Type B pancreatic cell (in vitro differentiated cells): ENCODE measurements at regions not wholly inside any gene's neighbourhood (a gene's known extent, or its start where the extent isn't known, plus 50 kb on each side); places are given as distances from the start of the nearest gene placed in this dataset.

Experiments used
- DNase-seq: peaks from one replicate; pipeline ENCODE4 v3.0.0; 2021; ENCODE audit warnings: mixed read lengths; ENCODE audit not compliant: unreplicated experiment; ENCODE audit errors: extremely low spot score
- H3K27ac Mint-ChIP-seq: 2 replicates; pipeline ENCODE4 v1.8.0; 2021; ENCODE audit warnings: mild to moderate bottlenecking, mixed read lengths
- H3K27me3 Mint-ChIP-seq: 2 replicates; pipeline ENCODE4 v1.8.0; 2021; ENCODE audit warnings: mixed read lengths
- H3K36me3 Mint-ChIP-seq: 2 replicates; pipeline ENCODE4 v1.8.0; 2021; ENCODE audit warnings: mixed read lengths
- H3K4me1 Mint-ChIP-seq: one replicate; pipeline ENCODE4 v1.8.0; 2021; ENCODE audit warnings: mixed read lengths; ENCODE audit not compliant: unreplicated experiment
- H3K4me3 Mint-ChIP-seq: 2 replicates; pipeline ENCODE4 v1.8.0; 2021; ENCODE audit warnings: mild to moderate bottlenecking, mixed read lengths
- H3K9me3 Mint-ChIP-seq: 2 replicates; pipeline ENCODE4 v1.8.0; 2021; ENCODE audit warnings: mixed read lengths
- TF ChIP-seq, protein P1 (sequence below): fragments of 200-600 bp; sonication (generic); conservative IDR thresholded peaks from 2 replicates; pipeline ENCODE4 v1.5.0; 2021; ENCODE audit warnings: antibody characterized with exemption, mild to moderate bottlenecking

DNA sequence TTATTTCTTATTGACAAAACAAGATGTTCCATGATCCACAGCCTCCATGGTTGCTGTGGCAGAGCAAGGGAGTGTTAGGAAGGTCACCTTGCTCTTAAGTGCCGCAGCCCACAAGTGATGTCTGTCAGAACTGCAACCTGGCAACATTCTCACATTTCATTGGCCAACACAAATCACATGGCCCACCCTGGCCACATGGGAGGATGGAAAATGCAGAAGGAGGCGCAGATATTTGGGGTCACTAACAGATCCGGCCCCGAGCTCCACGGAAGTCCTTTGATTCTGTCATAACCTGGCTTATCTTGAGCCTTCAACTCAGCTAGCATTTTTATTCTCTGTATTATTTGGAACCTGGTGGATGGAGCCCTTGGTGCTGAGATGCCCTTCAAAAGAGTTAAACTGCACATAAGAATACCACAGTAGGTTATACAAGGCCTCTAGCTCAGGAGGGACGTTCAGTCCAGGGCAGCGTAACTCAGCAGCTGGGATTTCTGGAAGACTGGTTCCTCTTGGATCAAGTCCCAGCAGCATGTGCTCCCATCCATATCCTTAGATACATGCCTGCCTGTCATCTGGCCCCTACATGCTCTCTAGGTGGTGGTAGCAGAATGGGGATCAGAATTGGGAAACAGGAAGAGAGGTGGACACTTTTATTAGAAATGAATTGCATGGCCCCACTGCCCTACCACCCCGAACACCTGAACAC lies 508.1 kb downstream of the HAPSTR1 start:
- no peak for DNase-seq
- Mint-ChIP-seq H3K9me3 (no peaks in the 10 kb centered on the region), H3K4me1 (no peaks in the 10 kb centered on the region), H3K36me3 (no peaks in the 10 kb centered on the region), H3K27ac (no peak overlapping the region), H3K27me3 (no peaks in the 10 kb centered on the region), H3K4me3 (no peak overlapping the region)
- TF ChIP-seq, protein P1, sequence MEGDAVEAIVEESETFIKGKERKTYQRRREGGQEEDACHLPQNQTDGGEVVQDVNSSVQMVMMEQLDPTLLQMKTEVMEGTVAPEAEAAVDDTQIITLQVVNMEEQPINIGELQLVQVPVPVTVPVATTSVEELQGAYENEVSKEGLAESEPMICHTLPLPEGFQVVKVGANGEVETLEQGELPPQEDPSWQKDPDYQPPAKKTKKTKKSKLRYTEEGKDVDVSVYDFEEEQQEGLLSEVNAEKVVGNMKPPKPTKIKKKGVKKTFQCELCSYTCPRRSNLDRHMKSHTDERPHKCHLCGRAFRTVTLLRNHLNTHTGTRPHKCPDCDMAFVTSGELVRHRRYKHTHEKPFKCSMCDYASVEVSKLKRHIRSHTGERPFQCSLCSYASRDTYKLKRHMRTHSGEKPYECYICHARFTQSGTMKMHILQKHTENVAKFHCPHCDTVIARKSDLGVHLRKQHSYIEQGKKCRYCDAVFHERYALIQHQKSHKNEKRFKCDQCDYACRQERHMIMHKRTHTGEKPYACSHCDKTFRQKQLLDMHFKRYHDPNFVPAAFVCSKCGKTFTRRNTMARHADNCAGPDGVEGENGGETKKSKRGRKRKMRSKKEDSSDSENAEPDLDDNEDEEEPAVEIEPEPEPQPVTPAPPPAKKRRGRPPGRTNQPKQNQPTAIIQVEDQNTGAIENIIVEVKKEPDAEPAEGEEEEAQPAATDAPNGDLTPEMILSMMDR, result no peak

DNA sequence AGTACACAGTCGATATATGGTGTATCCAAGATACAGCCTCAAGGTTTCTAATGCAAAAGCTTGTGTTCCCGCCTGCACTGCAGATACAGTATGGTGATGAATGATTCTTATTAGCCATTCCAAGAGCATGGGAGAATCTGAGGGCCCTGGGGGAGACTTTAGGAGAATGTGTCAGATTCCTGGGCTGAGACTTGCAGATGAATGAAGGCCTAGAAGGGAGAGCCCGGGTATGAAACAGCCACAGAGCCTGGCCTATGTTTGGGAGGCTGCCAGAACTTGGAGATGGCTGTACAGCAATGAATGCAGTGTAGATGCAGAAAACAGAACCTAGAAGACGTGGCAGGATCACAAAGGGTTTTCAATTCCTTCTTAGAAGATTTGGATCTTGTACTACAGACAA lies 510.7 kb downstream of the HAPSTR1 start:
- H3K4me3 Mint-ChIP-seq, result no peak overlapping the region
- H3K36me3 Mint-ChIP-seq, result no peaks in the 10 kb centered on the region
- DNase-seq, result no peak
- TF ChIP-seq, protein P1, result no peak
- H3K27me3 Mint-ChIP-seq, result no peaks in the 10 kb centered on the region
- H3K27ac Mint-ChIP-seq, result no peak overlapping the region
- H3K4me1 Mint-ChIP-seq, result no peaks in the 10 kb centered on the region
- H3K9me3 Mint-ChIP-seq, result no peaks in the 10 kb centered on the region

DNA sequence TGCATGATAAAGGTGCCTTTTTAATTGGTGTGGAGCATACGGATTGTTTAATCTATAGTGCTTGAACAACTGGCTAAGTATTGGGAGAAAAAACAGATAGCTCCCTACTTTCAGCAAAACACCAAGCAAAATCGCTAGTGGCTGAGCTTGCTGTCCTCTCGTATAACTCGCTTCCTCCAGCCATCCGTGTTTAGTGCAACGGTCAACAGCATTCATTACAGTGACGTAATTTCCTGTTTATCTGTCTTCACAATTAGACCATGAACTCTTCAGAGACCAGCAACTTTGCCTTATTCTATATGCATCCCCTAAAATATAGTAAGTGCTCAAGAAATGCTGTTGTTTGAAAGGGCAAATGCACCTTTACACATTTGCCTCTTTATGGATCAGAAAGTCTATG lies 511.9 kb downstream of the HAPSTR1 start:
- TF ChIP-seq, protein P1, result no peak
- Mint-ChIP-seq H3K27me3 (no peaks in the 10 kb centered on the region), H3K27ac (no peak overlapping the region), H3K9me3 (no peaks in the 10 kb centered on the region), H3K36me3 (no peaks in the 10 kb centered on the region), H3K4me3 (no peak overlapping the region), H3K4me1 (no peaks in the 10 kb centered on the region)
- DNase-seq, result no peak

DNA sequence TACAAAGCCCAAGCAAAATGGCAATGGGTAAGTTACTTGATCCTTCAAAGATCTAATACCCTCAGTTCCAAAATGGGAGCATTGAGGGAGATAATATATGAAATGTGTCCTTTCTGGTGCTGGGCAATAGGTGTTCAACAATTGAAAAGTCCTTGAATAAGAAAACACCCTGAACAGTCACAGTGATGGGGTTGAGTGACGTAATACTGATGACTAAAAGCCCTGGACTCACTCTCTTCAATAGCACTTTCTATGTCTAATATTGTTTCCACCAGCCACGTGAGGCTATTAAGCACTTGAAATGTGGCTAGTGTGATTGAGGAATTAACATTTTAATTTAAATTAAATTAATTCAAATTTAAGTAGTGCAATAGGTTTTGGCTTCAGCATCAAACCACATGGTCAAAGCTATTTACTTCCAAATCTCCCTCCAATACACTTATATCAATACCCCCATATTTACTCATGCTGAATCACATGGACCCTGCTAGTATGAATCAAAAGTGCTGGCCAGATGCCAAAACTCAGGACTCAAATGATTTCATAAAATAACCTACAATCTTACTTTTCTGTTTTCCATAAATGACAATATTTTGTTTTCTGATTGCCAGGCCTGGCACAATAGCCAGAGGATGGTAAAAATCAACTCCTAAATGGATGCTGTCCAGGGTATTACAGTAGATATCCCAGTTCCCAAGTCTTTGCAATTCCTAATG lies 516.2 kb downstream of the HAPSTR1 start:
- H3K4me3 Mint-ChIP-seq, result no peak overlapping the region
- H3K27ac Mint-ChIP-seq, result no peak overlapping the region

DNA sequence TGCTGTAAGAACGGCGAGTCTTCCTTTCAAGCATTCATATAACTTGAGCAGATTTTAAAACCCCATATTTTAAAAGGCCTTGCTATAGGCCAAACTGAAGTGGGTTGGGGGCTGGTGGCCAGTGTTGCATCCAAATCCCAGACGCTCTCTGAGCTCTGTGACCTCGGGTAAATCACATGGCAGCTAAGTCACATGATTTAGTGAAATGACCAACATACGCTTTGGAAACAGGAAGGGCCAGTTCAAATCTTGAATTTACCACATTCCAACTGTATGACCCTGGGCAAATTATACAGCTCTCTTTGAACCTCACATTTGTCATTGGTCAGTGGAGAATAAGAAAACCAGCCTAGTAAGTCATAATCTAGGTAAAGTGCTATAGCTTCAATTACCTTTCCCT lies 519.3 kb downstream of the HAPSTR1 start:
- Mint-ChIP-seq H3K4me1 (peaks cover 14% of the 10 kb centered on the region), H3K9me3 (no peaks in the 10 kb centered on the region), H3K4me3 (no peak overlapping the region), H3K36me3 (no peaks in the 10 kb centered on the region), H3K27ac (no peak overlapping the region), H3K27me3 (peaks cover 3% of the 10 kb centered on the region)
- DNase-seq, result no peak
- TF ChIP-seq, protein P1, result no peak

More for the DNA sequence above, 516.2 kb downstream of the HAPSTR1 start:
- Mint-ChIP-seq H3K36me3 (no peaks in the 10 kb centered on the region), H3K4me1 (peaks cover 11% of the 10 kb centered on the region), H3K27me3 (peaks cover 3% of the 10 kb centered on the region), H3K9me3 (no peaks in the 10 kb centered on the region)
- no peak for DNase-seq
- TF ChIP-seq, protein P1, result no peak
